ENCODE measurements at regions not wholly inside any gene's neighbourhood (a gene's known extent, or its start where the extent isn't known, plus 50 kb on each side); places are given as distances from the start of the nearest gene placed in this dataset.

DNA sequence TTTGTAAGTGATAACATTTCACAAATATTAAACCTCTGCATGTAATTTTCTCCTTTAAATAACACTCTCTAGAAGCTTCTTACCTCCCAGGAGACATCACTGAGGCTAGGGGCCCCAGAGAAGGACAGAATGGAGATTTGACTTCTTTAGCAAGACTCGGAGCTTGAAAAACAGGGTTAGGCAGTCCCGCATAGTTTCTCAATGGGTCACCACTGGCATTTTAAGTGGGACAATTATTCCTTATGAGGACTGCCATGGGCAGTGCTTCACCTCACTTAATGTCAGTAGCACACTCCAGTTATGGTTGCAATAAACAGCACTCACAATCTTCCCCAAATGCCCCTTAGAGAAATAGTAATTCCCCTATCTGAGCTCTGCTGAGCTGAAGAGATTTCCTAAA, 66.7 kb upstream of the NOCT start:
- H3K4me3 ChIP-seq (replicated peaks; ENCODE audit: low read depth, low read length), result no peak overlapping the region
- DNase-seq (ENCODE audit: low read depth), result no peak
- TF ChIP-seq, protein P1, sequence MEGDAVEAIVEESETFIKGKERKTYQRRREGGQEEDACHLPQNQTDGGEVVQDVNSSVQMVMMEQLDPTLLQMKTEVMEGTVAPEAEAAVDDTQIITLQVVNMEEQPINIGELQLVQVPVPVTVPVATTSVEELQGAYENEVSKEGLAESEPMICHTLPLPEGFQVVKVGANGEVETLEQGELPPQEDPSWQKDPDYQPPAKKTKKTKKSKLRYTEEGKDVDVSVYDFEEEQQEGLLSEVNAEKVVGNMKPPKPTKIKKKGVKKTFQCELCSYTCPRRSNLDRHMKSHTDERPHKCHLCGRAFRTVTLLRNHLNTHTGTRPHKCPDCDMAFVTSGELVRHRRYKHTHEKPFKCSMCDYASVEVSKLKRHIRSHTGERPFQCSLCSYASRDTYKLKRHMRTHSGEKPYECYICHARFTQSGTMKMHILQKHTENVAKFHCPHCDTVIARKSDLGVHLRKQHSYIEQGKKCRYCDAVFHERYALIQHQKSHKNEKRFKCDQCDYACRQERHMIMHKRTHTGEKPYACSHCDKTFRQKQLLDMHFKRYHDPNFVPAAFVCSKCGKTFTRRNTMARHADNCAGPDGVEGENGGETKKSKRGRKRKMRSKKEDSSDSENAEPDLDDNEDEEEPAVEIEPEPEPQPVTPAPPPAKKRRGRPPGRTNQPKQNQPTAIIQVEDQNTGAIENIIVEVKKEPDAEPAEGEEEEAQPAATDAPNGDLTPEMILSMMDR (IDR thresholded peaks at IDR 0.05; ENCODE audit: low read length, missing control alignments), result no peak

DNA sequence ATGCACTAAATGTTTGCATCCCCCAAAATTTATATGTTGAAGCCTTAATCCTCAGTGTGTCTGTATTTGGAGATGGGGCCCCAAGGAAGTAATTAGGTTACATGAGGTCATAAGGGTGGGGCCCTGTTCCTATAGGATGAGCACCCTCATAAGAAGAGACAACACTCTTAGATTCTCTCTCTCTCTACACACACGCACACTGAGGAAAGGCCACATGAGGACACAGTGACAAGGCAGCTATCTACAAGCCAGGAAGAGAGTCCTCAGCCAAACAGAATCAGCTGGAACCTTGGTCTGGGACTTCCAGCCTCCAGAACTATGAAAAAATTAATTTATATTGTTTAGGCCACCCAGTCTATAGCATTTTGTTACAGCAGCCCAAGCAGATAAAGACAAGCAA, 69.3 kb upstream of the NOCT start:
- DNase-seq (ENCODE audit: low read depth), result no peak
- H3K4me3 ChIP-seq (replicated peaks; ENCODE audit: low read depth, low read length), result no peak overlapping the region
- TF ChIP-seq, protein P1 (IDR thresholded peaks at IDR 0.05; ENCODE audit: low read length, missing control alignments), result no peak

DNA sequence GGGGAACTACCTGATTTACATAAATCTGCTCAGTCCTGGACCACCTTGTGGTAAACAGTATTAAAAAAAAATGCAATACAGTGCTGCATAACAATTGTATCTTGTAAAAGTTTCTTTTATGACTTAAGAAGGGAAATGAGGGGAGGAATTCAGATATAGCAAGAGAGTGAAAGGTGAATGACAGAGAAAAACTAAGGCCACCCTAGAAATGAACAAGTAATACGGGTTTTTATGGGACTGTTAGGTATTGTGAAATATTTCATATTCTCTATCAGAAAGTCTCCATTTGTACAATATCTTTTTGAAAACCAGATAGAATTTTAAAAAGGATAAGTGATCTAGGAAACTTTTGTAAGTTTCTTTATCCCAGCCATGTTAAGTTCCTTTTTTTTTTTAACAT, 69.7 kb upstream of the NOCT start:
- H3K4me3 ChIP-seq (replicated peaks; ENCODE audit: low read depth, low read length), result no peak overlapping the region
- TF ChIP-seq, protein P1 (IDR thresholded peaks at IDR 0.05; ENCODE audit: low read length, missing control alignments), result no peak
- DNase-seq (ENCODE audit: low read depth), result no peak

DNA sequence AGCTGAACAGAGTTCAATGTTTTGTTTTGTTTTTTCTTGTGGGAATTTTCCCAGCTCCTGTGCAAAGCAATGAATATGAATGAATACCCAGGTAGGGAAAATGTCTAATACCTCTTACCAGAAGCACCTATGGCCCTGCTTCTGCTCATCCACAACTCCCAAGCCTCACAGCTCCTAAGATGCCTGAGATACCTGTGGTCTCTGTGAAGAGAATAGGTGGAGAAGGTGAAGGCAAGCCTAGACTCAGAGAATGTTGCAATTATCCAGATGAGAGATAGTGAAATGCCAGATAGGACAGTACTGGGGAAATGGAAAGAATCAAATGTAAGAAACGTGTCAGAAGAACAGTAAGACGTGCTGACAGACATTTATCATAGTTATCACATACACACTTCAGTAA, 70.2 kb upstream of the NOCT start:
- no peak for DNase-seq (ENCODE audit: low read depth)
- no peak overlapping the region for H3K4me3 ChIP-seq (replicated peaks; ENCODE audit: low read depth, low read length)
- TF ChIP-seq, protein P1 (IDR thresholded peaks at IDR 0.05; ENCODE audit: low read length, missing control alignments), result no peak

DNA sequence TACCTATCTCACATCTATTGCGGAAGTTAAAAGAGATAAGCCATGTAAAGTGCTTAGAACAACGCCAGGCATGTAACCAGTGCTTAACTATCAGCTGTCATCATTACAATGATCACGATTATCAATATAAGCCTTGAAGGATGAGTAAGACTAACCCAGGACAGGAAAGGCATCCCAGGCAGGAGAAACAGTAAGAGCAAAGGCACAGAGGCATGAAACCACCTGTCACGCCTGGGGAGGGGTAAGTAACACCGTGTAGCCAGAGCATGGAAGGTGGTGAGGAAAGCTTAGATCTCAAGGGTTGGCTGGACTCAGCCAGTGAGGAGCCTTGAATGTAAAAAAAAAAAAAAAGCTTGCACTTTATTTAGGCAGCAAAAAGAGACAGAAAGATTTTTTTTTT, 71.7 kb upstream of the NOCT start:
- TF ChIP-seq, protein P1 (IDR thresholded peaks at IDR 0.05; ENCODE audit: low read length, missing control alignments), result no peak
- DNase-seq (ENCODE audit: low read depth), result no peak
- no peak overlapping the region for H3K4me3 ChIP-seq (replicated peaks; ENCODE audit: low read depth, low read length)

DNA sequence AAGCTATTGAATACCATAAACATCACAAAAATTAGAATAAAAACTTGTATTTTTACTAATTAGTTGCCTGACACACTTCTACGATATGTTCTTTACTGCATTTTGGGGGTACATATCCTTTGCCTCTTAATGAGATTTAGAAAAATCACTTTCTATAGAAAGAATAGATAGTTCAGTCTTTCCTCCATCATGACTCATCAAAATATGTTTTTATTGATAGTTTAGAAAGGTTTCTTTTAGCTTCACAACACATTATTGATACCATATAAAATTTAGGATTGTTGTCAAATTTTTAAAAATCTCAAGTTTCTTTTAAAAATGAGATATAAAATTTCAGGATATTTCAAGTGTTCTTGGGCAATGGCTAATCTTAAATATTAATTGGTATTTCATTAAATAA, 74.5 kb upstream of the NOCT start:
- H3K4me3 ChIP-seq (replicated peaks; ENCODE audit: low read depth, low read length), result no peak overlapping the region
- TF ChIP-seq, protein P1 (IDR thresholded peaks at IDR 0.05; ENCODE audit: low read length, missing control alignments), result no peak
- no peak for DNase-seq (ENCODE audit: low read depth)

DNA sequence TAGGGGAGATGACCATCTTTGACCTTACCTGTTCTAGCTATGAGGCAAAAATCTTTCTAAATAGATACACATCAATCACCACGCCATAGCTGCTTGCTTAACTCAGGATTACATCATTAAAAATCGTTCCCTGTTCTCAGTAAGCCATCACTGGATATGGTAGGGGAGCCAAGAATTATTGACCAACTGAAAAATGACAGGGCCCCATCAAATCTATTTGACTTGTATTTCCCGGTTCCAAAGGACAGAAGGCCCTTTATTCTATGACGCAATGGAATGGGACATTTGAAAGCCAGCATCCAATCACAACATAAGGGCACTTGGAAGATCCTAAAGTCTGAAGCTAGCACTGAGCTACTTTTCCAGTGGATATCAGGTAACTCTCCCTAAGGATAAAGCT, 75.6 kb upstream of the NOCT start:
- no peak overlapping the region for H3K4me3 ChIP-seq (replicated peaks; ENCODE audit: low read depth, low read length)
- TF ChIP-seq, protein P1 (IDR thresholded peaks at IDR 0.05; ENCODE audit: low read length, missing control alignments), result no peak
- no peak for DNase-seq (ENCODE audit: low read depth)

All from fibroblast of pulmonary artery (primary cell).